Lower leg skin (tissue), 4 donors: ENCODE measurements at regions not wholly inside any gene's neighbourhood (a gene's known extent, or its start where the extent isn't known, plus 50 kb on each side); places are given as distances from the start of the nearest gene placed in this dataset.

Experiments used
- DNase-seq, 2 donors: peaks; one replicate each; pipeline ENCODE4 v3.0.0-alpha.2; 2019; ENCODE audit warnings: low spot score in 2 of 2
- H3K4me3 ChIP-seq: fragments of 200-600 bp; sonication (generic); 2 replicates; pipeline ENCODE4 v1.5.1; 2017; ENCODE audit warnings: mild to moderate bottlenecking, low read depth; ENCODE audit not compliant: poor library complexity, severe bottlenecking
- CTCF ChIP-seq, 3 donors: fragments of 450-650 bp; IDR thresholded peaks; one replicate each; pipeline ENCODE4 v1.5.1; 2016; ENCODE audit warnings: antibody characterized with exemption in 3 of 3, mild to moderate bottlenecking in 3 of 3, moderate library complexity in 2 of 3
- POLR2A ChIP-seq, 2 donors: fragments of 450-650 bp; IDR thresholded peaks; one replicate each; pipeline ENCODE4 v1.6.1; 2016 to 2017; ENCODE audit warnings: antibody characterized with exemption in 2 of 2, mild to moderate bottlenecking in 1 of 2, moderate library complexity in 1 of 2
- WGBS, 2 donors: methylation state at CpG; one replicate each; pipeline ENCODE4 v1.1.5; 2018; 5-methylcytosine and 5-hydroxymethylcytosine counted together
- intact Hi-C: fragments of 100-400 bp; cut with DNase I; formaldehyde crosslinking; loops from one replicate; pipeline ENCODE4 v1.15.0; 2023; ENCODE audit warnings: low total_unique reads

DNA sequence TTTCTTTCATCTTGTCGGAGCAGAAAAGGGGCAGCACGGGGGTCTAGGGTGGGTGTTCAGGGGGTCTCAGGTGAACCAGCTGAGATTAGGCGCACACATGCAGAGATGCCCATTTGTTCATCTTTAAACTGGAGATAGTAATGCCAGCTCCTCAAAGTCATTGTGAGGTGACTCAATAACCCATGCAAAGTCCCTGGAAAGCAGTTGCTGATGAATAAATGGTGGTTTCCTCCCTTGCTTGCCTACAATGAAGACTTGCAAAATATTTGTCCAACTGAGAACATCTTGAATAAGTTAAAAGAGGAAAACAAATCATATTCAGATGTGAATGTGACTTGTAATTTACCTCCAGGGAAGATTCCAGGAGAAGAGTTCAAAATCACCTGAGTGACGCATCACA lies 206.9 kb downstream of the LY86 start:
- intact Hi-C loops, result no loop called here
- TF ChIP-seq POLR2A (IDR thresholded peaks at IDR 0.05) (no peak), CTCF (IDR thresholded peaks at IDR 0.05) (no peak)
- no peak overlapping the region for H3K4me3 ChIP-seq

DNA sequence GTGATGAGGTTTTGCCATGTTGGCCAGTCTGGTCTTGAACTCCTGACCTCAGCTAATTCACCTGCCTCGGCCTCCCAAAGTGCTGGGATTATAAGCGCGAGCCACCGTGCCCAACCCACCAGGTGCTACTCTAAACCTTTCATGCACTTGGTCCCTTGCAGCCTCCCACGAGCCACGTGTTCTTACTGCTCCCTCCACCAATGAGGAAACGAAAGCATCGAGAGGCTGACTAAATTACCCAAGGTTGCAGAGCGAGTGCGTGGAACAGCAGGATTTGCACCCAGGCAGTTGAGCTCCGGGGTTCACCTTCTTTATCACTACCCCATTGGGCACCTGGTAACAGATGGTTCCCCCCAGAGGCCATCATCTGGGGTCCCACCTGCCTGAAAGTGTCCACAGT lies 208.3 kb downstream of the LY86 start:
- intact Hi-C loops, result no loop called here
- TF ChIP-seq POLR2A (IDR thresholded peaks at IDR 0.05) (no peak), CTCF (IDR thresholded peaks at IDR 0.05) (no peak)
- H3K4me3 ChIP-seq, result no peak overlapping the region
- 89 to 91% methylated on average over 11 of the region's 11 CpGs for WGBS, 2 donors
- no peak for DNase-seq

More for the DNA sequence above, 206.9 kb downstream of the LY86 start:
- 95 to 97% methylated on average over 4 of the region's 4 CpGs for WGBS, 2 donors
- no peak for DNase-seq

GRCh38 chr6:6798448-6798860 lies 209.9 kb downstream of the LY86 start:
- TF ChIP-seq POLR2A (IDR thresholded peaks at IDR 0.05), result no peak
- no peak for TF ChIP-seq CTCF (IDR thresholded peaks at IDR 0.05)
- no peak overlapping the region for H3K4me3 ChIP-seq
- intact Hi-C loops, result no loop called here
- whole genome bisulfite sequencing, 2 donors, result 69 to 85% methylated on average over 5 of the region's 5 CpGs
- no peak for DNase-seq

DNA sequence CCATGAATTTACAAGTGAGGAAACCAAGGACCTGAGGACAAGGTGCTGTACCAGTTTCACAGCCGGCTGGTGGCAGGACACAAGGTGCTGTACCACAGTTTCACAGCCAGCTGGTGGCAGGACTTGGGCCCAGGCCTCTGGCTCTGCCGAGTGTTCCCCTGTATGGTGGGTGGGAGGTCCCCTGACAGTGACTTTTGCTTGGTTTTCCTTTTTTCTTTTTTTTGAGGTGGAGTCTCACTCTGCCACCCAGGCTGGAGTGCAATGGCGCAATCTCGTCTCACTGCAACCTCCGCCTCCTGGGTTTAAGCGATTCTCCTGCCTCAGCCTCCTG lies 212.4 kb downstream of the LY86 start:
- WGBS, 2 donors, result 90 to 93% methylated on average over 6 of the region's 6 CpGs
- TF ChIP-seq CTCF (IDR thresholded peaks at IDR 0.05), result no peak
- TF ChIP-seq POLR2A (IDR thresholded peaks at IDR 0.05), result no peak
- intact Hi-C loops, result no loop called here
- H3K4me3 ChIP-seq, result no peak overlapping the region
- DNase-seq, result no peak

- no peak for TF ChIP-seq POLR2A (IDR thresholded peaks at IDR 0.05)
- TF ChIP-seq CTCF (IDR thresholded peaks at IDR 0.05), result no peak
- intact Hi-C loops, result no loop called here
- H3K4me3 ChIP-seq, result no peak overlapping the region
- no peak for DNase-seq
- 88 to 90% methylated on average over 9 of the region's 9 CpGs for WGBS, 2 donors
Observed at GRCh38 chr6:6801635-6802218, 213.2 kb downstream of the LY86 start.
